ENCODE measurements at regions not wholly inside any gene's neighbourhood (a gene's known extent, or its start where the extent isn't known, plus 50 kb on each side); places are given as distances from the start of the nearest gene placed in this dataset.

DNA sequence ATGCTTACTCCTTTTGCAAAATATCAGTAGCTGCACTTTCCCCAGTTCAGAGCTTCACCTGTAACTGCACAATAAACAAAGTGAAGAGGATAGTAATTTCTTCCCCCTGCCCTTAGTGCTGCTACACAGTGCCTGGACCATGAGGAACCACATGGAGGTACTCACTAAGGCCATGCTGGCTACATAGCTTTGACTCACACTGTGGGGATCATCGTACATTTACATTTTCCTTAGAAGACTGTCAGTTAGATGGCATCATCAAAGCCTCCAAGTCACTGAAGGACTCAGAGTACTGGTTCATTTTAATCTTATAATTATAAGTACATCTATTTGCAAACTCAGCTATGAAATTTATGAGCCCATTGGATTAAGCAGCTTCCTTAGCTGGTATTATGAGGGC is 1416.5 kb upstream of the CELF4 start:
- no peak for TF ChIP-seq EZH2 (IDR thresholded peaks at IDR 0.05; ENCODE audit: low read depth, low read length, severe bottlenecking)
- no peak for TF ChIP-seq CEBPB (IDR thresholded peaks at IDR 0.05; ENCODE audit: low read depth, low read length)
- TF ChIP-seq PHF8 (conservative IDR thresholded peaks at IDR 0.05; ENCODE audit: low read depth, low read length): no peak
- TF ChIP-seq, protein P1, sequence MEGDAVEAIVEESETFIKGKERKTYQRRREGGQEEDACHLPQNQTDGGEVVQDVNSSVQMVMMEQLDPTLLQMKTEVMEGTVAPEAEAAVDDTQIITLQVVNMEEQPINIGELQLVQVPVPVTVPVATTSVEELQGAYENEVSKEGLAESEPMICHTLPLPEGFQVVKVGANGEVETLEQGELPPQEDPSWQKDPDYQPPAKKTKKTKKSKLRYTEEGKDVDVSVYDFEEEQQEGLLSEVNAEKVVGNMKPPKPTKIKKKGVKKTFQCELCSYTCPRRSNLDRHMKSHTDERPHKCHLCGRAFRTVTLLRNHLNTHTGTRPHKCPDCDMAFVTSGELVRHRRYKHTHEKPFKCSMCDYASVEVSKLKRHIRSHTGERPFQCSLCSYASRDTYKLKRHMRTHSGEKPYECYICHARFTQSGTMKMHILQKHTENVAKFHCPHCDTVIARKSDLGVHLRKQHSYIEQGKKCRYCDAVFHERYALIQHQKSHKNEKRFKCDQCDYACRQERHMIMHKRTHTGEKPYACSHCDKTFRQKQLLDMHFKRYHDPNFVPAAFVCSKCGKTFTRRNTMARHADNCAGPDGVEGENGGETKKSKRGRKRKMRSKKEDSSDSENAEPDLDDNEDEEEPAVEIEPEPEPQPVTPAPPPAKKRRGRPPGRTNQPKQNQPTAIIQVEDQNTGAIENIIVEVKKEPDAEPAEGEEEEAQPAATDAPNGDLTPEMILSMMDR (IDR thresholded peaks at IDR 0.05; ENCODE audit: control extremely low read depth in 1 of 3, insufficient read depth in 1 of 3, low read depth in 1 of 3, low read length in 3 of 3): no peak
- no peak for TF ChIP-seq SRF (IDR thresholded peaks at IDR 0.05; ENCODE audit: low read depth, low read length)
- no peak for TF ChIP-seq TAF7 (optimal IDR thresholded peaks at IDR 0.05; ENCODE audit: borderline replicate concordance, low read depth, low read length)
- TF ChIP-seq HDAC6 (IDR thresholded peaks at IDR 0.05; ENCODE audit: low read depth, low read length): no peak

Data from H1 (cell line).